GM23338 (cell line): ENCODE measurements at regions not wholly inside any gene's neighbourhood (a gene's known extent, or its start where the extent isn't known, plus 50 kb on each side); places are given as distances from the start of the nearest gene placed in this dataset.

ENCODE experiments used
- CREB1 ChIP-seq: fragments of 250-450 bp; sonication (Bioruptor Pico); IDR thresholded peaks from 2 replicates; pipeline ENCODE4 v1.5.0; 2020; ENCODE audit warnings: low read depth, mild to moderate bottlenecking, moderate library complexity
- EZH2 ChIP-seq: fragments of 200-600 bp; sonication (generic); IDR thresholded peaks from one replicate; pipeline ENCODE4 v1.8.0; 2017; ENCODE audit warnings: antibody characterized with exemption, mild to moderate bottlenecking, low read depth; ENCODE audit not compliant: unreplicated experiment
- EZH2phosphoT487 ChIP-seq: fragments of 200-600 bp; sonication (generic); IDR thresholded peaks from one replicate; pipeline ENCODE4 v1.8.1; 2018; ENCODE audit warnings: antibody characterized with exemption; ENCODE audit not compliant: unreplicated experiment
- JUNB ChIP-seq: IDR thresholded peaks from one replicate; pipeline ENCODE4 v1.6.1; 2016; ENCODE audit warnings: antibody characterized with exemption; ENCODE audit not compliant: unreplicated experiment
- NANOG ChIP-seq: IDR thresholded peaks from 2 replicates; pipeline ENCODE4 v1.6.1; 2016; ENCODE audit warnings: antibody characterized with exemption, borderline replicate concordance
- POLR2AphosphoS5 ChIP-seq: IDR thresholded peaks from 2 replicates; pipeline ENCODE4 v1.6.1; 2016; ENCODE audit warnings: antibody characterized with exemption, low read depth
- ZNF331 ChIP-seq: fragments of 250-450 bp; sonication (Bioruptor Pico); IDR thresholded peaks from 2 replicates; pipeline ENCODE4 v1.5.0; 2020; ENCODE audit warnings: low read depth, mild to moderate bottlenecking, moderate library complexity
- TF ChIP-seq, protein P1 (sequence below), 2 experiments: fragments of 200-600 bp in 1 of 2; sonication (generic) in 1 of 2; conservative IDR thresholded peaks; 2 replicates each; pipeline versions ENCODE4 v1.5.1 to v1.6.1; 2016 to 2017; ENCODE audit warnings: antibody characterized with exemption in 2 of 2, low read depth in 2 of 2, mild to moderate bottlenecking in 2 of 2, moderate library complexity in 1 of 2
- TF ChIP-seq, protein P2 (sequence below): IDR thresholded peaks from one replicate; pipeline ENCODE4 v1.6.1; 2018; ENCODE audit warnings: antibody characterized with exemption; ENCODE audit not compliant: unreplicated experiment
- TF ChIP-seq, protein P3 (sequence below): IDR thresholded peaks from 2 replicates; pipeline ENCODE4 v1.6.1; 2016; ENCODE audit warnings: antibody characterized with exemption
- TF ChIP-seq, protein P4 (sequence below): fragments of 250-450 bp; sonication (Bioruptor Pico); IDR thresholded peaks from 2 replicates; pipeline ENCODE4 v1.5.0; 2020; ENCODE audit warnings: mild to moderate bottlenecking, moderate library complexity

DNA sequence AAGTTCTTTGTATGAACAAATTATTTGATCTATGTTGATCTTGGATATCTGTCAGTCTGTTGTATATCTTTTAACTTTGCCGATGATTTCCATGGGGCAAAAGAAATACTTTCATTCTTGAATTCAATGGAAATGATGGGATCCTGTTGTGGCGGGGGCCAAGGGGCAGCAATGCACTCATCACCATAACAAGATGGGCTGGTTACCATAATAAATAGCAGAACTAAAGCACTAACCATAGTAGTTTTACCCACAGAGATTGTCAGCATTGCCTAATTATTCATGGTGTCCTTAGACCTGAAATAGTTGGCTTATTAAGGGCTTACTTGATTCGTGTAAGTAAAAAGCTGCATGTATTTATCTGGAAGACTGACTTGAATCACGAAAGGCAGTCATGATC is 309.6 kb downstream of the RFC3 start:
- TF ChIP-seq, protein P1, sequence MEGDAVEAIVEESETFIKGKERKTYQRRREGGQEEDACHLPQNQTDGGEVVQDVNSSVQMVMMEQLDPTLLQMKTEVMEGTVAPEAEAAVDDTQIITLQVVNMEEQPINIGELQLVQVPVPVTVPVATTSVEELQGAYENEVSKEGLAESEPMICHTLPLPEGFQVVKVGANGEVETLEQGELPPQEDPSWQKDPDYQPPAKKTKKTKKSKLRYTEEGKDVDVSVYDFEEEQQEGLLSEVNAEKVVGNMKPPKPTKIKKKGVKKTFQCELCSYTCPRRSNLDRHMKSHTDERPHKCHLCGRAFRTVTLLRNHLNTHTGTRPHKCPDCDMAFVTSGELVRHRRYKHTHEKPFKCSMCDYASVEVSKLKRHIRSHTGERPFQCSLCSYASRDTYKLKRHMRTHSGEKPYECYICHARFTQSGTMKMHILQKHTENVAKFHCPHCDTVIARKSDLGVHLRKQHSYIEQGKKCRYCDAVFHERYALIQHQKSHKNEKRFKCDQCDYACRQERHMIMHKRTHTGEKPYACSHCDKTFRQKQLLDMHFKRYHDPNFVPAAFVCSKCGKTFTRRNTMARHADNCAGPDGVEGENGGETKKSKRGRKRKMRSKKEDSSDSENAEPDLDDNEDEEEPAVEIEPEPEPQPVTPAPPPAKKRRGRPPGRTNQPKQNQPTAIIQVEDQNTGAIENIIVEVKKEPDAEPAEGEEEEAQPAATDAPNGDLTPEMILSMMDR (conservative IDR thresholded peaks at IDR 0.05; ENCODE audit: low read depth in 2 of 2), result no peak
- TF ChIP-seq, protein P2, sequence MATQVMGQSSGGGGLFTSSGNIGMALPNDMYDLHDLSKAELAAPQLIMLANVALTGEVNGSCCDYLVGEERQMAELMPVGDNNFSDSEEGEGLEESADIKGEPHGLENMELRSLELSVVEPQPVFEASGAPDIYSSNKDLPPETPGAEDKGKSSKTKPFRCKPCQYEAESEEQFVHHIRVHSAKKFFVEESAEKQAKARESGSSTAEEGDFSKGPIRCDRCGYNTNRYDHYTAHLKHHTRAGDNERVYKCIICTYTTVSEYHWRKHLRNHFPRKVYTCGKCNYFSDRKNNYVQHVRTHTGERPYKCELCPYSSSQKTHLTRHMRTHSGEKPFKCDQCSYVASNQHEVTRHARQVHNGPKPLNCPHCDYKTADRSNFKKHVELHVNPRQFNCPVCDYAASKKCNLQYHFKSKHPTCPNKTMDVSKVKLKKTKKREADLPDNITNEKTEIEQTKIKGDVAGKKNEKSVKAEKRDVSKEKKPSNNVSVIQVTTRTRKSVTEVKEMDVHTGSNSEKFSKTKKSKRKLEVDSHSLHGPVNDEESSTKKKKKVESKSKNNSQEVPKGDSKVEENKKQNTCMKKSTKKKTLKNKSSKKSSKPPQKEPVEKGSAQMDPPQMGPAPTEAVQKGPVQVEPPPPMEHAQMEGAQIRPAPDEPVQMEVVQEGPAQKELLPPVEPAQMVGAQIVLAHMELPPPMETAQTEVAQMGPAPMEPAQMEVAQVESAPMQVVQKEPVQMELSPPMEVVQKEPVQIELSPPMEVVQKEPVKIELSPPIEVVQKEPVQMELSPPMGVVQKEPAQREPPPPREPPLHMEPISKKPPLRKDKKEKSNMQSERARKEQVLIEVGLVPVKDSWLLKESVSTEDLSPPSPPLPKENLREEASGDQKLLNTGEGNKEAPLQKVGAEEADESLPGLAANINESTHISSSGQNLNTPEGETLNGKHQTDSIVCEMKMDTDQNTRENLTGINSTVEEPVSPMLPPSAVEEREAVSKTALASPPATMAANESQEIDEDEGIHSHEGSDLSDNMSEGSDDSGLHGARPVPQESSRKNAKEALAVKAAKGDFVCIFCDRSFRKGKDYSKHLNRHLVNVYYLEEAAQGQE, result no peak
- TF ChIP-seq EZH2phosphoT487, result no peak
- no peak for TF ChIP-seq EZH2
- no peak for TF ChIP-seq POLR2AphosphoS5
- no peak for TF ChIP-seq JUNB
- no peak for TF ChIP-seq CREB1
- TF ChIP-seq, protein P3, sequence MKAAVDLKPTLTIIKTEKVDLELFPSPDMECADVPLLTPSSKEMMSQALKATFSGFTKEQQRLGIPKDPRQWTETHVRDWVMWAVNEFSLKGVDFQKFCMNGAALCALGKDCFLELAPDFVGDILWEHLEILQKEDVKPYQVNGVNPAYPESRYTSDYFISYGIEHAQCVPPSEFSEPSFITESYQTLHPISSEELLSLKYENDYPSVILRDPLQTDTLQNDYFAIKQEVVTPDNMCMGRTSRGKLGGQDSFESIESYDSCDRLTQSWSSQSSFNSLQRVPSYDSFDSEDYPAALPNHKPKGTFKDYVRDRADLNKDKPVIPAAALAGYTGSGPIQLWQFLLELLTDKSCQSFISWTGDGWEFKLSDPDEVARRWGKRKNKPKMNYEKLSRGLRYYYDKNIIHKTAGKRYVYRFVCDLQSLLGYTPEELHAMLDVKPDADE, result no peak
- 0 out of 2 replicates have a peak, but pooled peaks have one; percentile 43 for TF ChIP-seq NANOG
- TF ChIP-seq, protein P4, sequence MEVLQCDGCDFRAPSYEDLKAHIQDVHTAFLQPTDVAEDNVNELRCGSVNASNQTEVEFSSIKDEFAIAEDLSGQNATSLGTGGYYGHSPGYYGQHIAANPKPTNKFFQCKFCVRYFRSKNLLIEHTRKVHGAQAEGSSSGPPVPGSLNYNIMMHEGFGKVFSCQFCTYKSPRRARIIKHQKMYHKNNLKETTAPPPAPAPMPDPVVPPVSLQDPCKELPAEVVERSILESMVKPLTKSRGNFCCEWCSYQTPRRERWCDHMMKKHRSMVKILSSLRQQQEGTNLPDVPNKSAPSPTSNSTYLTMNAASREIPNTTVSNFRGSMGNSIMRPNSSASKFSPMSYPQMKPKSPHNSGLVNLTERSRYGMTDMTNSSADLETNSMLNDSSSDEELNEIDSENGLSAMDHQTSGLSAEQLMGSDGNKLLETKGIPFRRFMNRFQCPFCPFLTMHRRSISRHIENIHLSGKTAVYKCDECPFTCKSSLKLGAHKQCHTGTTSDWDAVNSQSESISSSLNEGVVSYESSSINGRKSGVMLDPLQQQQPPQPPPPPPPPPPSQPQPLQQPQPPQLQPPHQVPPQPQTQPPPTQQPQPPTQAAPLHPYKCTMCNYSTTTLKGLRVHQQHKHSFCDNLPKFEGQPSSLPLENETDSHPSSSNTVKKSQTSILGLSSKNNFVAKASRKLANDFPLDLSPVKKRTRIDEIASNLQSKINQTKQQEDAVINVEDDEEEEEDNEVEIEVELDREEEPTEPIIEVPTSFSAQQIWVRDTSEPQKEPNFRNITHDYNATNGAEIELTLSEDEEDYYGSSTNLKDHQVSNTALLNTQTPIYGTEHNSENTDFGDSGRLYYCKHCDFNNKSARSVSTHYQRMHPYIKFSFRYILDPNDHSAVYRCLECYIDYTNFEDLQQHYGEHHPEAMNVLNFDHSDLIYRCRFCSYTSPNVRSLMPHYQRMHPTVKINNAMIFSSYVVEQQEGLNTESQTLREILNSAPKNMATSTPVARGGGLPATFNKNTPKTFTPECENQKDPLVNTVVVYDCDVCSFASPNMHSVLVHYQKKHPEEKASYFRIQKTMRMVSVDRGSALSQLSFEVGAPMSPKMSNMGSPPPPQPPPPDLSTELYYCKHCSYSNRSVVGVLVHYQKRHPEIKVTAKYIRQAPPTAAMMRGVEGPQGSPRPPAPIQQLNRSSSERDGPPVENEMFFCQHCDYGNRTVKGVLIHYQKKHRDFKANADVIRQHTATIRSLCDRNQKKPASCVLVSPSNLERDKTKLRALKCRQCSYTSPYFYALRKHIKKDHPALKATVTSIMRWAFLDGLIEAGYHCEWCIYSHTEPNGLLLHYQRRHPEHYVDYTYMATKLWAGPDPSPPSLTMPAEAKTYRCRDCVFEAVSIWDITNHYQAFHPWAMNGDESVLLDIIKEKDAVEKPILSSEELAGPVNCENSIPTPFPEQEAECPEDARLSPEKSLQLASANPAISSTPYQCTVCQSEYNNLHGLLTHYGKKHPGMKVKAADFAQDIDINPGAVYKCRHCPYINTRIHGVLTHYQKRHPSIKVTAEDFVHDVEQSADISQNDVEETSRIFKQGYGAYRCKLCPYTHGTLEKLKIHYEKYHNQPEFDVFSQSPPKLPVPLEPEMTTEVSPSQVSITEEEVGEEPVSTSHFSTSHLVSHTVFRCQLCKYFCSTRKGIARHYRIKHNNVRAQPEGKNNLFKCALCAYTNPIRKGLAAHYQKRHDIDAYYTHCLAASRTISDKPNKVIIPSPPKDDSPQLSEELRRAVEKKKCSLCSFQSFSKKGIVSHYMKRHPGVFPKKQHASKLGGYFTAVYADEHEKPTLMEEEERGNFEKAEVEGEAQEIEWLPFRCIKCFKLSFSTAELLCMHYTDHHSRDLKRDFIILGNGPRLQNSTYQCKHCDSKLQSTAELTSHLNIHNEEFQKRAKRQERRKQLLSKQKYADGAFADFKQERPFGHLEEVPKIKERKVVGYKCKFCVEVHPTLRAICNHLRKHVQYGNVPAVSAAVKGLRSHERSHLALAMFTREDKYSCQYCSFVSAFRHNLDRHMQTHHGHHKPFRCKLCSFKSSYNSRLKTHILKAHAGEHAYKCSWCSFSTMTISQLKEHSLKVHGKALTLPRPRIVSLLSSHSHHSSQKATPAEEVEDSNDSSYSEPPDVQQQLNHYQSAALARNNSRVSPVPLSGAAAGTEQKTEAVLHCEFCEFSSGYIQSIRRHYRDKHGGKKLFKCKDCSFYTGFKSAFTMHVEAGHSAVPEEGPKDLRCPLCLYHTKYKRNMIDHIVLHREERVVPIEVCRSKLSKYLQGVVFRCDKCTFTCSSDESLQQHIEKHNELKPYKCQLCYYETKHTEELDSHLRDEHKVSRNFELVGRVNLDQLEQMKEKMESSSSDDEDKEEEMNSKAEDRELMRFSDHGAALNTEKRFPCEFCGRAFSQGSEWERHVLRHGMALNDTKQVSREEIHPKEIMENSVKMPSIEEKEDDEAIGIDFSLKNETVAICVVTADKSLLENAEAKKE (CRISPR knock-in tag), result no peak
- no peak for TF ChIP-seq ZNF331
